KMS-11 (cell line): ENCODE measurements at regions not wholly inside any gene's neighbourhood (a gene's known extent, or its start where the extent isn't known, plus 50 kb on each side); places are given as distances from the start of the nearest gene placed in this dataset.

Experiments used
- H2AFZ ChIP-seq: fragments of 200-600 bp; sonication (generic); 2 replicates; pipeline ENCODE4 v1.6.1; 2016; ENCODE audit warnings: antibody characterized with exemption, mixed run types, low read depth
- H3K27ac ChIP-seq: fragments of 200-600 bp; sonication (generic); 2 replicates; pipeline ENCODE4 v1.6.1; 2016; ENCODE audit warnings: mild to moderate bottlenecking, mixed run types
- H3K27me3 ChIP-seq: fragments of 200-600 bp; sonication (generic); 2 replicates; pipeline ENCODE4 v1.6.1; 2017; ENCODE audit warnings: mild to moderate bottlenecking, low read depth, mixed run types, moderate library complexity; ENCODE audit not compliant: insufficient read depth
- H3K36me3 ChIP-seq: fragments of 200-600 bp; sonication (generic); 2 replicates; pipeline ENCODE4 v1.6.1; 2017; ENCODE audit warnings: mild to moderate bottlenecking, mixed run types; ENCODE audit not compliant: insufficient read depth
- H3K4me1 ChIP-seq: fragments of 200-600 bp; sonication (generic); 2 replicates; pipeline ENCODE4 v1.6.1; 2016; ENCODE audit warnings: mild to moderate bottlenecking, low read depth, mixed run types; ENCODE audit not compliant: poor library complexity, severe bottlenecking
- H3K4me2 ChIP-seq: fragments of 200-600 bp; sonication (generic); 2 replicates; pipeline ENCODE4 v1.7.0; 2016; ENCODE audit warnings: mild to moderate bottlenecking, mixed run types
- H3K4me3 ChIP-seq: fragments of 200-600 bp; sonication (generic); IDR thresholded peaks from 2 replicates; pipeline ENCODE4 v1.6.1; 2017; ENCODE audit warnings: low read depth, low read length, mixed read lengths; ENCODE audit not compliant: insufficient read depth
- H3K79me2 ChIP-seq: fragments of 200-600 bp; sonication (generic); 2 replicates; pipeline ENCODE4 v1.6.1; 2016; ENCODE audit warnings: low read depth, mixed run types; ENCODE audit not compliant: insufficient read depth
- H3K9ac ChIP-seq: fragments of 200-600 bp; sonication (generic); 2 replicates; pipeline ENCODE4 v1.6.1; 2016; ENCODE audit warnings: mild to moderate bottlenecking, mixed run types
- H4K20me1 ChIP-seq: fragments of 200-600 bp; sonication (generic); 2 replicates; pipeline ENCODE4 v1.6.1; 2016; ENCODE audit warnings: mild to moderate bottlenecking, mixed run types; ENCODE audit not compliant: insufficient read depth
- CTCF ChIP-seq: fragments of 200-600 bp; sonication (generic); conservative IDR thresholded peaks from 2 replicates; pipeline ENCODE4 v1.6.1; 2017; ENCODE audit warnings: low read depth, mild to moderate bottlenecking, antibody characterized with exemption, low read length, moderate library complexity, mixed read lengths

- Histone ChIP-seq H4K20me1 (no peaks in the 10 kb centered on the region), H3K4me2 (no peak overlapping the region), H3K27ac (no peak overlapping the region), H3K4me1 (peaks cover 9% of the 10 kb centered on the region), H3K79me2 (no peaks in the 10 kb centered on the region), H2AFZ (no peak overlapping the region), H3K4me3 (no peak overlapping the region), H3K36me3 (no peaks in the 10 kb centered on the region), H3K27me3 (no peaks in the 10 kb centered on the region), H3K9ac (no peak overlapping the region)
- no peak for TF ChIP-seq CTCF
Observed at GRCh38 chr11:42528911-42529310, 782.9 kb upstream of the API5 start.

GRCh38 chr11:42536611-42537360, 775.0 kb upstream of the API5 start:
- H3K36me3 ChIP-seq = no peaks in the 10 kb centered on the region
- H4K20me1 ChIP-seq = no peaks in the 10 kb centered on the region
- no peak overlapping the region for H3K4me3 ChIP-seq
- H3K4me2 ChIP-seq = no peak overlapping the region
- no peak for TF ChIP-seq CTCF
- H3K4me1 ChIP-seq = no peaks in the 10 kb centered on the region
- H2AFZ ChIP-seq = no peak overlapping the region
- no peaks in the 10 kb centered on the region for H3K27me3 ChIP-seq
- H3K27ac ChIP-seq = no peak overlapping the region
- no peaks in the 10 kb centered on the region for H3K79me2 ChIP-seq
- H3K9ac ChIP-seq = no peak overlapping the region

- no peak overlapping the region for H3K4me3 ChIP-seq
- no peaks in the 10 kb centered on the region for H3K4me1 ChIP-seq
- H3K4me2 ChIP-seq = no peak overlapping the region
- H3K27me3 ChIP-seq = no peaks in the 10 kb centered on the region
- H3K36me3 ChIP-seq = no peaks in the 10 kb centered on the region
- no peaks in the 10 kb centered on the region for H4K20me1 ChIP-seq
- H3K9ac ChIP-seq = no peak overlapping the region
- H2AFZ ChIP-seq = no peak overlapping the region
- H3K79me2 ChIP-seq = no peaks in the 10 kb centered on the region
- H3K27ac ChIP-seq = no peak overlapping the region
- TF ChIP-seq CTCF = no peak
Observed at GRCh38 chr11:42542336-42542735, 769.5 kb upstream of the API5 start.

GRCh38 chr11:42543844-42544419, 767.9 kb upstream of the API5 start:
- Histone ChIP-seq H3K4me2 (no peak overlapping the region), H4K20me1 (no peaks in the 10 kb centered on the region), H3K27me3 (no peaks in the 10 kb centered on the region), H3K79me2 (no peaks in the 10 kb centered on the region), H3K27ac (no peak overlapping the region), H3K9ac (no peak overlapping the region), H2AFZ (no peak overlapping the region), H3K4me3 (no peak overlapping the region), H3K36me3 (no peaks in the 10 kb centered on the region), H3K4me1 (no peaks in the 10 kb centered on the region)
- TF ChIP-seq CTCF = no peak
